DMS53 treated with DMSO at 0.1 percent for 48 hours (cell line): ENCODE measurements at regions not wholly inside any gene's neighbourhood (a gene's known extent, or its start where the extent isn't known, plus 50 kb on each side); places are given as distances from the start of the nearest gene placed in this dataset.
A peak's percentile ranks its signal among the peaks of the same experiment; 100 is the strongest.
"Not testable (repeated sequence)": the region's sequence is repeated elsewhere in the genome, so short reads cannot be mapped to it uniquely, and the experiment has no call there.

Source experiments
- DNase-seq: peaks from one replicate; lab custom pipeline; 2025; ENCODE audit not compliant: unreplicated experiment; lab: John Stamatoyannopoulos, UW

- DNase-seq, result no peak
Observed at GRCh38 chr18:2204736-2205135, 366.6 kb downstream of the METTL4 start.

- no peak for DNase-seq
Observed at GRCh38 chr18:2207294-2207693, 364.0 kb downstream of the METTL4 start.

DNA sequence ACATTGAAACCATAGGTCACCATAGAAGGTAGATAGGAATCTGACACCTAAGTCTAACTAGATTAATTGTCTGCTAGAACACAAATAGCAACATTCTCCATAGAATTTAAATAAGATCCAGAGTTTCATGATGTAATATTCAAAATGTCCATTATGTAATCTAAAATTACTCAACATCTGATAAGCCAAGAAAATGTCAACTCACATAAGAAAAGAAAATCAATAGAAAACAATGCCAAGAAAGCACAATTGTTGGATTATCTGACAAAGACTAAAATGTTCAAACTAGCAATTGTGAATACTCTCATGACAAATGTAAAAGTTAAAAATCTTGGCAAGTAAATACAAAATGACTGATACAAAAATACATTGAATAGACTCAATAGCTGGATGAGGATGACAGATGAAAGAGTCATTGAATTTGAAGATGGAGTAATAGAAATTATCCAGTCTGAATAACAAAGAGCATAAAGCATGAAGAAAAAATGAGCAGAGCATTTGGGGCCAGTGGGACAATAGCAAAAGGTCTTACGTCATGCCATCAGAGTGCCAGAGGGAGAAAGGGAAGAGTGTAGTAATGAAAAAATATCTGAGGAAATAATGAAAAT is 358.6 kb downstream of the METTL4 start:
- no peak for DNase-seq

DNA sequence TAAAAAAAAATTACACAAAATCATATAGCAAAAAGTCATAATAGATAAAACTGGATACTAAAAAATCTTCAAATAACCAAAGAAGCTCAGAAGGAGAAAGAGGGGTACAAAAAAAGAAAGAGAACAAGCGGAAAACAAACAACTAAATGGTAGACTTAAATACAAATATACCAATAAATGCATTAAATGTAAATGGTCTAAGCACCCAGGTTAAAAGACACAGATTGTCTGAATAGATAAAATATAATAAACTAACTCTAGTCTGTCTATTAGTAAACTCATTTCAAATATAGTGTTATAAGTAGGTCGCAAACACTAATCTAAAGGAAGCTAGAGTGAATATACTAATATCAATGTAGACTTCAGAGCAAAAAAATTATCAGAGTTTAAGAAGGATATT is 357.4 kb downstream of the METTL4 start:
- DNase-seq, result no peak

DNA sequence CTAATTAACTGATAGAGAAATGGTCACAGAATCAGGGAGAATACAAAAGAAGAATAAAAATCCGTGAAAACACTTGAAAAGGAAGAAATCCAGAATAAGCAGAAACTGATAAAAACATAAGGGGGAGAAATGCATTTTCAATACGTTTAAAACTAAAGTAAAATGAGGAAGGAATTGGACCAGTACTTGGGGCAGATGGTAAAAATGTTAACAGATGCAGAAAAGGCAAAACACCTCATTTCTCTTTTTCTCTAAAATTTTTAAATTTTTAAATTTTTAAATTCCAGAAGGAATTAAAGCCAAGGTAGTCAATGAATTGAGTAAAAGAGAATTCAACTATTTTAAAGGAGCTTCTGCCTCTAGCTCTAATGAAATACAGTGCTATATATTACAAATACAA is 353.9 kb downstream of the METTL4 start:
- no peak for DNase-seq

DNA sequence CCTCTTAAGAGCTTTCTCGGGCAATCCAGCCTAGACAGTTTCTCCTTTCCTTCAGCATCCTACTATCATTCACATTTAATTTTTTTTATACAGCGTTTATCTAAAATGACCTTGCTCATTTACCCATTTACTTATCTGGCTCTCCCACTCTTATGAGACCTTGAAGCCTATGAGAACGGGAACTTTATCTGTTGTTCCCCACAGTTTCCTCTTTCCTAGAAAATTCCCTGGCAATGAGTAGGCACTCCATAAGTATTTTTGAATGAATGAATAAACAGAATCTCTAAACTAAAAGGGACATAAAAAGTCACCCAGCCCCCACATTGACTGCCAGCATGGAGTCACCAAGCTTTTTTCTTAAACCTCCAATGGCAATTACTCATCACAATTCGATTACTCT is 353.2 kb downstream of the METTL4 start:
- DNase-seq, result no peak

GRCh38 chr18:2219706-2220105 is 351.6 kb downstream of the METTL4 start:
- no peak for DNase-seq

DNA sequence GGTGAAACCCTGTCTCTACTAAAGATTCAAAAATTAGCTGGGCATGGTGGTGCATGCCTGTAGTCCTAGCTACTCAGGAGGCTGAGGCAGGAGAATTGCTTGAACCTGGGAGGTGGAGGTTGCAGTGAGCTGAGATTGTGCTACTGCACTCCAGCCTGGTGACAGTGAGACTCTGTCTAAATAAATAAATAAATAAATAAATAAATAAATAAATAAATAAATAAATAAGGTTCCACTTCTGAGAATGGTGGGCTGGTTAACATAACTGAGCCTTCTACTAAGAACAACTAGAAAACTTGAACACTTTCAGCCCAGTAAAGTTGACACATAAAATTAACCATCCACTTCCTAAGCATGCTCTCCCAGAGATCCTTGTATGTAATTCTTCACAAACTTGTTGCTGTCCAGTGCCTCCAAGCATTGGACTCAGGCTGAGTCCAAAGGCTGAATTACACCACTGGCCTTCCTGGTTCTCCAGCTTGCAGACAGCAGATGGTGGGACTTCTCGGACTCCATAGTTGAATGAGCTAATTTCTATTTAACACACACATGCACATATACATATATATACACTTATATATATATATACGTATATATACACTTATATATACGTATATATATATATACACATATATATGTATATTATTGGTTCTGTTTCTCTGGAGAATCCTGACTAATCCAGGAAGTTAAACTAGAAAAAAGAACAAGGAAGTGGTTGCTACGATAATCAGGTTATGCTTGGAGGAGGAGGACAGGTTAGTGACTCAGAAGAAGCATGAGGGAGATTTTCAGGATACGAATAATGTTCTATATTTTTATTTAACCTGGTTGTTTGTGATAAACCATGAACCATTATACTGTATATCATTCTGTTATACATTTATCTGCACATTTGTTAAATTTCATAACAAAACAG is 348.8 kb downstream of the METTL4 start:
- DNase-seq, result peak; percentile 99

- DNase-seq, result peak; percentile 62
Observed at GRCh38 chr18:2223449-2223848, 347.9 kb downstream of the METTL4 start.

GRCh38 chr18:2223849-2224248 is 347.5 kb downstream of the METTL4 start:
- DNase-seq, result peak; percentile 94

GRCh38 chr18:2236232-2236631 is 335.1 kb downstream of the METTL4 start:
- DNase-seq, result no peak

- DNase-seq, result no peak
Observed at GRCh38 chr18:2237706-2238105, 333.6 kb downstream of the METTL4 start.

GRCh38 chr18:2240311-2240705 is 331.0 kb downstream of the METTL4 start:
- no peak for DNase-seq

DNA sequence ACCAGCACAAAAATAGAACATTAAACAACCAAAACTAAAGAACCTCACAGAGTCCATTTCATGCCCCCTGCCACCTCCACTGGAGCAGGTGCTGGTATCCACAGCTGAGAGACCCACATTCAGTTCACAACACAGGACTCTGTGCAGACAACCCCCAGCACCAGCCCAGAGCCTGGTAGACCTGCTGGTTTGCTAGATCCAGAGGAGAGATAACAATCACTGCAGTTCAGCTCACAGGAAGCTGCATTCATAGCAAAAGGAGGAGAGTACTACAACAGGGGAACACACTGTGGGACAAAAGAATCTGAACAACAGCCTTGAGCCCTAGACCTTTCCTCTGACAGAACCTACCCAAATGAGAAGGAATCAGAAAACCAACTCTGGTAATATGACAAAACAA is 326.7 kb downstream of the METTL4 start:
- no peak for DNase-seq

DNA sequence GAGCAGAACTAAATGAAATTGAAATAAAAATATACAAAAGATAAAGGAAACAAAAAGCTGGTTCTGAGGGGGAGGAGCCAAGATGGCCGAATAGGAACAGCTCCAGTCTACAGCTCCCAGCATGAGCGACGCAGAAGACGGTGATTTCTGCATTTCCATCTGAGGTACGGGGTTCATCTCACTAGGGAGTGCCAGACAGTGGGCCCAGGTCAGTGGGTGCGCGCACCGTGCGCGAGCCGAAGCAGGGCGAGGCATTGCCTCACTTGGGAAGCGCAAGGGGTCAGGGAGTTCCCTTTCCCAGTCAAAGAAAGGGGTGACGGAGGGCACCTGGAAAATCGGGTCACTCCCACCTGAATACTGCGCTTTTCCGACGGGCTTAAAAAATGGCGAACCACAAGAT is 324.2 kb downstream of the METTL4 start:
- not testable (repeated sequence) for DNase-seq

DNA sequence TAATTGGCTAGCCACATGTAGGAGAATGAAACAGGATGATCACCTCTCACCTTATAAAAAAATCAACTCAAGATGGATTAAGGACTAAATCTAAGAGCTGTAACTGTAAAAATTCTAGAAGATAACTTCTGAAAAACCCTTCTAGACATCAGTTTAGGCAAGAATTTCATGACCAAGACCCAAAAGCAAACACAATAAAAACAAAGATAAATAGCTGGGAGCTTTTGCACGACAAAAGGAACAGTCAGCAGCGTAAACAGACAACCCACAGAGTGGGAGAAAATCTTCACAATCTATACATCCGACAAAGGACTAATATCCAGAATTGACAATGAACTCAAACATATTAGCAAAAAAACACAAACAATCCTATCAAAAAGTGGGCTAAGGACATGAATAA is 316.3 kb downstream of the METTL4 start:
- no peak for DNase-seq

- no peak for DNase-seq
Observed at GRCh38 chr18:2256577-2256976, 314.7 kb downstream of the METTL4 start.

- no peak for DNase-seq
Observed at GRCh38 chr18:2258954-2259353, 312.4 kb downstream of the METTL4 start.

DNA sequence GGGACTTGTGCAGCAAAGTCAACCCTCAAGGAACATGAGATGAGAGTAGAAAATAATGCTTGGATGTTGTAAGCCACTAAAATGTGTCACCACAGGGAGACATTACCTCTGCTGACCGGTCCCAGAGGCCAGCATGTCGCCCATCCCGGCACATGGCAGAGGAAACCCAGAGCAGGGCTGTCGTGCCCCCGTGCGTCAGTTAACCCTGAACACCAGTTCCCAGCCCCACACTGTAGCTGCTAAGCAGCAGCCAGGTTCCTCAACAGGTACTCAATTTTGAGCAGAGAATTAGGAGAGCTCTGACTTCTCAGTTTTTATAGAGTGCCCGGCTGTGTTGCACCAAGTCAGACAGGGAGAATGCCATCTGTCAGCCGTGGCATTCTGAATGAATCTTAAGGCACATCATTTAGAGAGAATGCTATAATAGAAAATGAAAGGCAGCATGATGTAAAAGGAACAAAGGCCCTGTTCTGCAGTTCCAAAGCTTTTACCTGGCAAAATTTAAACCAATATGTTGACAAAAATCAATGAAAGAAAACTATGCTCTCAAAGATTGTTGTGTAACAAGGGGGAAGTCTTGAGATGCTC is 307.9 kb downstream of the METTL4 start:
- no peak for DNase-seq

DNA sequence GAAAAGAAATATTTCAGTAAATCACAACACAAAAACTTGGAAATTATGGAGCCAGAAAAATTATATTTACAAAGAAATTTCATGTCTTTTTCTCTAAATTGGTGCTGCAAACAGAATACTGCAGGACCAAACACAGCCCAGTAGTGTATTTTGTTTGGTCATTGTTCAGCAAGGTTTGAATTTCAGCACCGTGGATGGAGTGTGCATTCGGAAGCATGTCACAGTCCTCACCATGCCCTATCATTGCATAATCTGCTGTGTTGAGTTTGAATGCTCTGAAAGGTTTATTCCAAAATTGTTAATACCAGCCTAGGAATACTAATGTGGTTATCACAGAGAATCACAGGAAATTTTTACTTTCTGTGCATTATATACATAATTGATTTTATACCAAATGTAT is 296.7 kb downstream of the METTL4 start:
- no peak for DNase-seq

GRCh38 chr18:2281086-2281485 is 290.2 kb downstream of the METTL4 start:
- no peak for DNase-seq

DNA sequence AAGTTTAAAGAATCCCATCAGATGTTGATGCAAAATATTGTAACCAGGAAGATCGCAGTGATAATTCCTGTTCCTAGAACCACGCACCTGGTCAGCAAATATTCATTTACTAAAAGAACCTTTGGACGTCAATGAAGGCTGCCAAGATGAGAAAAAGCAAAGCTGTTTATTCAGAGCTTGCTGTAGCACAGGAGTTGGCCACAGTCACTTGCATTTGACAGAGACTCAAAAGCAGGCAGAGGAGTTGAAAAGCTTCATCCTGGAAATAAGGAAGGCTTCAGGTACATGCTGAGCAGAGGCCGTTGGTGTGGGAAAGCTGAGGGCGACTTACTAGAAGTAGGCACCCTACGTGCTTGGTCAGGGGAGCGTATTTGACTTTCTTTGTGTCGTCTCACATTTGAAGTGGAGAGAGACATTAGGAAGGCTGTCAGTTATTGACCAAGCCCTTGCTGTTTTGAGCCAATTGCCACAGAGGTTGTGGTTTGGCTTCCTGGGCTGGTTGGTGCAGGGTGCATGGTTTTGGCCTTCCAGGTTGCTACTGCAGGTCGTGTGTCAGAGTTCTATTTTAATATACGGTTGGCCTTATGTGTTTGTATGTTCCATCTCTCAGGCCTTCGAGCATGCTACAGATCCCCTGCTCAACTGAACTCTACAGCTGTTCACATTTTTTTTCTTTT is 289.6 kb downstream of the METTL4 start:
- DNase-seq, result no peak
